Gastroesophageal sphincter (tissue), 4 donors: ENCODE measurements at regions not wholly inside any gene's neighbourhood (a gene's known extent, or its start where the extent isn't known, plus 50 kb on each side); places are given as distances from the start of the nearest gene placed in this dataset.

Experiments
- ATAC-seq: fragments of 150-250 bp; one replicate; pipeline ENCODE4 v1.9.1; 2016; ENCODE audit warnings: mild to moderate bottlenecking, moderate library complexity
- H3K27ac ChIP-seq, 4 donors: fragments of 200-600 bp; sonication (generic) in 3 of 4; 1 replicate in 3 of 4; 2 replicates in 1 of 4; pipeline ENCODE4 v1.5.1; 2016 to 2019
- H3K27me3 ChIP-seq: fragments of 200-600 bp; sonication (generic); one replicate; pipeline ENCODE4 v1.5.1; 2019
- H3K36me3 ChIP-seq, 2 donors: fragments of 200-600 bp; sonication (generic); one replicate each; pipeline ENCODE4 v1.5.1; 2019; ENCODE audit warnings: control low read depth in 1 of 2
- H3K4me1 ChIP-seq, 3 donors: fragments of 200-600 bp; sonication (generic); 1 replicate in 2 of 3; 2 replicates in 1 of 3; pipeline ENCODE4 v1.5.1; 2016 to 2019; ENCODE audit warnings: control low read depth in 2 of 3
- H3K4me3 ChIP-seq, 2 donors: fragments of 200-600 bp; sonication (generic); one replicate each; pipeline ENCODE4 v1.5.1; 2019; ENCODE audit warnings: mild to moderate bottlenecking in 1 of 2, moderate library complexity in 1 of 2
- H3K9me3 ChIP-seq, 3 donors: fragments of 200-600 bp; sonication (generic); one replicate each; pipeline ENCODE4 v1.5.1; 2017 to 2019; ENCODE audit warnings: control low read depth in 2 of 3
- CTCF ChIP-seq, 4 experiments: fragments of 200-600 bp in 2 of 4; fragments of 450-650 bp in 2 of 4; sonication (generic) in 1 of 4; IDR thresholded peaks; one replicate each; pipeline ENCODE4 v1.5.1; 2017 to 2019; ENCODE audit warnings: antibody characterized with exemption in 4 of 4, mild to moderate bottlenecking in 2 of 4, moderate library complexity in 2 of 4
- EP300 ChIP-seq: sonication (generic); formaldehyde crosslinking; IDR thresholded peaks from one replicate; pipeline ENCODE4 v1.6.1; 2017; ENCODE audit warnings: antibody characterized with exemption, mild to moderate bottlenecking
- POLR2A ChIP-seq, 2 donors: fragments of 450-650 bp; IDR thresholded peaks; one replicate each; pipeline ENCODE4 v1.6.1; 2017; ENCODE audit warnings: antibody characterized with exemption in 2 of 2, mild to moderate bottlenecking in 2 of 2, moderate library complexity in 1 of 2
- POLR2AphosphoS5 ChIP-seq: sonication (generic); formaldehyde crosslinking; IDR thresholded peaks from one replicate; pipeline ENCODE4 v1.6.1; 2017; ENCODE audit warnings: antibody characterized with exemption
- WGBS, 2 donors: methylation state at CpG; one replicate each; pipeline ENCODE4 v1.1.5; 2018; ENCODE audit warnings: low coverage in 1 of 2; 5-methylcytosine and 5-hydroxymethylcytosine counted together

DNA sequence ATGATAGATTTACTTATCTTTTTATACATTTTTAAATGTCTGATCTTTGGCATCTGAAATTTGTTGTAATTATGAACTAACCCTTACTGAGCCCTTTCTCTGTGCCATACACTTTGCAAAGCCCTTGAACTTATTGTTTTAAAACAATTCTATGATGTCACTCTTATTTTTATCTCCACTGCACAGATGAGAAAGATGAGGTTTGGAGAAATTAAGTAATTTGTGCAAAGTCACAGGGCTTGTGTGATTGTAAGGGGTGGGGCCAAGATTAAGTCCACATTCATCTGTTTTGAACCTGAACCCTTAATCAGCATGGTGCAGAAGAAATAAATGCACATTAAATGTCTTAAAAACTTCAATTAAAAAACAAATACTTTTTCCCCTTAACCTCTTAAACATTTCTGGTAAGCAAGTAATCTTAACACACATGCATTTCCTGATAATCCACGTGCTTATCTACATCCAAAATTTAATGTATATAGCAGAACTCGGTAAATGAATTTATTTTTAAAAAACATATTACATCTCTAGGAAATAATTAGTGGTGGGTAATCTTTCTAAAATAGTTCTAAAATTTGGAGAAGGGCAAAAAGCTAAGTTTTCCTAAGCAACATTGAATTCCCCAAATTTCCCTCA lies 189.8 kb upstream of the TBC1D5 start:
- H3K4me1 ChIP-seq = no peaks in the 10 kb centered on the region
- no peaks in the 10 kb centered on the region for H3K27me3 ChIP-seq
- no peak for TF ChIP-seq CTCF (IDR thresholded peaks at IDR 0.05)
- TF ChIP-seq POLR2AphosphoS5 = no peak
- no peak for TF ChIP-seq EP300
- no peak for TF ChIP-seq POLR2A (IDR thresholded peaks at IDR 0.05)
- H3K27ac ChIP-seq = no peak overlapping the region
- no peak for ATAC-seq
- no peak overlapping the region for H3K4me3 ChIP-seq
- 76 to 77% methylated on average over 2 of the region's 2 CpGs for WGBS, 2 donors
- no peaks in the 10 kb centered on the region for H3K36me3 ChIP-seq
- H3K9me3 ChIP-seq = no peaks in the 10 kb centered on the region

- TF ChIP-seq CTCF (IDR thresholded peaks at IDR 0.05) (no peak), POLR2A (IDR thresholded peaks at IDR 0.05) (no peak), EP300 (no peak), POLR2AphosphoS5 (no peak)
- no peaks in the 10 kb centered on the region for H3K36me3 ChIP-seq
- H3K4me3 ChIP-seq = no peak overlapping the region
- H3K27ac ChIP-seq = no peak overlapping the region
- H3K9me3 ChIP-seq = no peaks in the 10 kb centered on the region
- ATAC-seq = no peak
- WGBS, 2 donors = 93 to 100% methylated on average over 1 of the region's 1 CpG
- H3K4me1 ChIP-seq = no peaks in the 10 kb centered on the region
- H3K27me3 ChIP-seq = no peaks in the 10 kb centered on the region
Measured at GRCh38 chr3:17931131-17931530, 188.7 kb upstream of the TBC1D5 start.

DNA sequence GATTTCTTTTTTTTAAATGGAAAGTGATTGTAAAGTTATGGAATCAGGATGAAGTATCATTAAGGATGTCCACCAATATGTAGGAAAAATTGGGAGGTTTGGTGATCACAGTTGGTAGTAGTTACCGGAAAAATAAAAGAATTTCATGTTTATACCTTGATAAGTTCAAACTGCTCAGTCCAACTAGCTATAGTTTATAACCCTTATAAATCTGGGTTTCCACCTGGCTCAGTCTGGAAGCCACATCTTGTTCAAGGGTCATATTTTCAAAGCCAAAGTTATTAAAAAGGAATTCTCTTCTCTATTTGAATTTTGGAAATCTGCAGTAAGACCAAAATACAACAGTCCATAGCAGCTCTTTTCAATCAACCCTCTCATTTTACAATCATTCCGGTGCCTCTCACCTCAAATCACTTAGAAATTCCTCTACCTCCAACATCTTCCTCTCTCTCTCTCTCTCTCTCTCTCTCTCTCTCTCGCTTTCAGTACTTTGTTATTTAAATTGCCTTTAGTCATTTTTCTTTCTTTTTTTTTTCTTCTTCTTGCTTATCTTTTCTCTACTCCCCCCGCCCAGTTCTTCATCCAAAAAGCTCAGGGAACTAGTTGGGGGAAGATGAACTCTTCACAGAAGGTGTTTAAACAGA lies 186.2 kb upstream of the TBC1D5 start:
- Histone ChIP-seq H3K4me3 (no peak overlapping the region), H3K27ac (no peak overlapping the region), H3K27me3 (no peaks in the 10 kb centered on the region), H3K9me3 (no peaks in the 10 kb centered on the region), H3K36me3 (no peaks in the 10 kb centered on the region), H3K4me1 (no peaks in the 10 kb centered on the region)
- 68 to 83% methylated on average over 2 to 3 of the region's 4 CpGs for WGBS, 2 donors
- TF ChIP-seq CTCF (IDR thresholded peaks at IDR 0.05) (no peak), POLR2A (IDR thresholded peaks at IDR 0.05) (no peak), EP300 (no peak)
- ATAC-seq = no peak

DNA sequence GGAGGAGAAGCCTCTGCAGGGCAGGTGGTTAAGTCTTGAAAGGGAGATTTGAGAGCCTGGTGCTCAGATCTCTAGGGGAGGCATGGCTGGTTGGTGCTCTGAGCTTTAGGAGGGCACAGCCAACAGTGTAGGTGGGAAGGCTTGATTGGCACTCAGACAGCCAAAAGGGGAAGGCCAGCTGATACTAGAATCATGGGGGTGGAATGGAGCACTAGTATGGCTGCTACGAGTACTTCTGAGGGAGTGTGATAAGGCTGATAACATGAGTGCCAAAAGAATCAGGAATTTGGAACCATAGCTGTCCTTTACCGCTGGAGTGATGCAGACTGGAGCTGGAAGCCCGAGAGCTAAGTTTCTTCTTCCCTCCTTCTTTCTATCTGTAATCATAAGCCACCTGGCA lies 184.6 kb upstream of the TBC1D5 start:
- H3K27ac ChIP-seq = no peak overlapping the region
- no peaks in the 10 kb centered on the region for H3K9me3 ChIP-seq
- ATAC-seq = no peak
- WGBS, 2 donors = 88 to 90% methylated on average over 3 of the region's 3 CpGs
- TF ChIP-seq CTCF (IDR thresholded peaks at IDR 0.05) (no peak), POLR2A (IDR thresholded peaks at IDR 0.05) (no peak), POLR2AphosphoS5 (no peak), EP300 (no peak)
- H3K27me3 ChIP-seq = no peaks in the 10 kb centered on the region
- no peak overlapping the region for H3K4me3 ChIP-seq
- H3K4me1 ChIP-seq = no peaks in the 10 kb centered on the region
- H3K36me3 ChIP-seq = no peaks in the 10 kb centered on the region

DNA sequence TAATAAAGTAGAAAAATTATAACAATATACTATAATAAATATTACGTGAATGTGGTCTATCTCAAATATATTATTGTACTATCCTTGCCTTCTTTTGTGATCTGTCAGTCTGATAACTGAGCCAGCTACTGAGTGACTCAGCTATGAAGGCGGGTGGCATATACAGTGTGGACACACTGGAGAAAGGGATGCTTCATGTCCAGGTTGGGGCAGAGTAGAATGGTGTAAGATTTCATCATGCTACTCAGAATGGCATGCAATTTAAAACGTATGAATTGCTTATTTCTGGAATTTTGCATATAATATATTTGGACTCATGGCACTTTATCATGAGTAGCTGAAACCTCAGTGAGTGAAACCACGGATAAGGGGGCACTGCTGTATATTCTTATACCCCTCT lies 172.9 kb upstream of the TBC1D5 start:
- WGBS, 2 donors = 67 to 84% methylated on average over 4 of the region's 4 CpGs
- Histone ChIP-seq H3K27ac (no peak overlapping the region), H3K4me1 (no peaks in the 10 kb centered on the region), H3K36me3 (no peaks in the 10 kb centered on the region), H3K9me3 (no peaks in the 10 kb centered on the region), H3K27me3 (peaks cover 3% of the 10 kb centered on the region), H3K4me3 (no peak overlapping the region)
- ATAC-seq = no peak
- no peak for TF ChIP-seq POLR2A (IDR thresholded peaks at IDR 0.05)
- no peak for TF ChIP-seq POLR2AphosphoS5
- no peak for TF ChIP-seq EP300
- TF ChIP-seq CTCF (IDR thresholded peaks at IDR 0.05) = no peak
